ENCODE measurements at regions not wholly inside any gene's neighbourhood (a gene's known extent, or its start where the extent isn't known, plus 50 kb on each side); places are given as distances from the start of the nearest gene placed in this dataset.

DNA sequence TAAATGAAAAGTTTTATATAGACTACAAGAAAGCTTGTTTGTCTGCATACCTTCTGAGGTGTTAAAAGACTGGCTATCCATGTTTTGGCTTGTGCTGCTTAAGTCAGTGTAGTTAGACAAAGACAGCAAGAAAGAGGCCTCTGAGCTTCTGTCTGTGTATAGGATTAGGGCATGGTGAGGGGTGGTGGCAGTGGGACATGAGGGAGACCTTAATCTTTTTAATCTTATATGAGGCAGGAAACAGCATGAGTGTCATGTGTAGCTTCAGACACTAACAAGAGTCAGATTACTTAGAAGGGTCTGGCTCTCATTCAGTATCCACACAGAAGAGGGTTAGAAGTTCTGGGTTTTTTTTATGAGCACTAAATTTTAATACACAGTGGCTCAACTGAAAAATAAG lies 213.3 kb downstream of the GABRG1 start:
- H3K9ac ChIP-seq (ENCODE audit: low read depth, low read length), result no peak overlapping the region
- H3K9me3 ChIP-seq (replicated peaks; ENCODE audit: low read length), result no peaks in the 10 kb centered on the region
- no peaks in the 10 kb centered on the region for H3K27me3 ChIP-seq (ENCODE audit: control insufficient read depth, insufficient read depth, low read length)
- no peaks in the 10 kb centered on the region for H3K36me3 ChIP-seq (ENCODE audit: insufficient read depth, low read length)
- no peak overlapping the region for H3K4me3 ChIP-seq (ENCODE audit: low read length)
- no peak overlapping the region for H3K4me2 ChIP-seq (ENCODE audit: low read length)
- H3K4me1 ChIP-seq (ENCODE audit: control insufficient read depth, insufficient read depth, low read length), result no peaks in the 10 kb centered on the region

- H3K4me3 ChIP-seq (ENCODE audit: low read length), result no peak overlapping the region
- H3K27me3 ChIP-seq (ENCODE audit: control insufficient read depth, insufficient read depth, low read length), result no peaks in the 10 kb centered on the region
- no peak overlapping the region for H3K9ac ChIP-seq (ENCODE audit: low read depth, low read length)
- H3K4me2 ChIP-seq (ENCODE audit: low read length), result no peak overlapping the region
- no peaks in the 10 kb centered on the region for H3K36me3 ChIP-seq (ENCODE audit: insufficient read depth, low read length)
- no peaks in the 10 kb centered on the region for H3K4me1 ChIP-seq (ENCODE audit: control insufficient read depth, insufficient read depth, low read length)
- peaks cover 7% of the 10 kb centered on the region for H3K9me3 ChIP-seq (replicated peaks; ENCODE audit: low read length)
Measured at GRCh38 chr4:45897946-45898585, 225.8 kb downstream of the GABRG1 start.

GRCh38 chr4:45883421-45883820 lies 240.4 kb downstream of the GABRG1 start:
- Histone ChIP-seq H3K27me3 (ENCODE audit: control insufficient read depth, insufficient read depth, low read length) (no peaks in the 10 kb centered on the region), H3K9ac (ENCODE audit: low read depth, low read length) (no peak overlapping the region), H3K4me2 (ENCODE audit: low read length) (no peak overlapping the region), H3K4me3 (ENCODE audit: low read length) (no peak overlapping the region), H3K36me3 (ENCODE audit: insufficient read depth, low read length) (no peaks in the 10 kb centered on the region), H3K4me1 (ENCODE audit: control insufficient read depth, insufficient read depth, low read length) (no peaks in the 10 kb centered on the region), H3K9me3 (replicated peaks; ENCODE audit: low read length) (no peaks in the 10 kb centered on the region)

DNA sequence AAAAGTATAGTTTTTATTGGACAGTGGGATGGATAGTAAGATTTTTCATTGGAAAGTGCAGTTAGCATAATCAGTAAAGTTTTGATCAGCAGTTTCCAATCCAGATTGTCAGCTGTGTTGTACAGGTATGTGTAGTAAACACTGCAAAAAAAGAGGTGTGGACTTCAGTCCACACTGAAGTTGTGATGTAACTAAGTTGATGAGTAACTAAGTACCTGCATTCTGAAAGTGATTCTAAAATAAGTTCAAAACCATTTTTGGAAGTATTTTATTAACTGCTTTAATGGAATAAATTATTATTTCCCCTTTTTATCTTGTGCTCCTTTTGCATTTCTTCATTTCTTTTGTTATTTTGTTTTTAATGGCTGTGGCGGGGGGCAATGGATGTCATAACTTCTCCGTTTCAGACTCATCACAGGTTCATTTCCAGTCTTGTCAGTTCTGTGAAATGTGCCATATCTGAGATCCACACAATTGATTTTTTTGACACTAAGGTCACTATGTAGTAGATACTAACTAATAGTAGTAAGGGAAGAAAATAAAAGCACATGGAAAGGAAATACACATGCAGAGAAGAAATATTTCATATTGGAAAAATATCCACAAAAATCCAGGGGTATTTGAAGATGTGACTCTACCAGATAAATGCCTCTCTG lies 247.5 kb downstream of the GABRG1 start:
- Histone ChIP-seq H3K36me3 (ENCODE audit: insufficient read depth, low read length) (no peaks in the 10 kb centered on the region), H3K27me3 (ENCODE audit: control insufficient read depth, insufficient read depth, low read length) (no peaks in the 10 kb centered on the region), H3K9ac (ENCODE audit: low read depth, low read length) (no peak overlapping the region), H3K4me3 (ENCODE audit: low read length) (no peak overlapping the region), H3K4me2 (ENCODE audit: low read length) (no peak overlapping the region), H3K4me1 (ENCODE audit: control insufficient read depth, insufficient read depth, low read length) (no peaks in the 10 kb centered on the region), H3K9me3 (replicated peaks; ENCODE audit: low read length) (no peaks in the 10 kb centered on the region)

- Histone ChIP-seq H3K36me3 (ENCODE audit: insufficient read depth, low read length) (no peaks in the 10 kb centered on the region), H3K9me3 (replicated peaks; ENCODE audit: low read length) (no peaks in the 10 kb centered on the region), H3K4me2 (ENCODE audit: low read length) (no peak overlapping the region), H3K27me3 (ENCODE audit: control insufficient read depth, insufficient read depth, low read length) (no peaks in the 10 kb centered on the region), H3K4me1 (ENCODE audit: control insufficient read depth, insufficient read depth, low read length) (no peaks in the 10 kb centered on the region), H3K4me3 (ENCODE audit: low read length) (no peak overlapping the region), H3K9ac (ENCODE audit: low read depth, low read length) (no peak overlapping the region)
Measured at GRCh38 chr4:45869184-45869583, 254.7 kb downstream of the GABRG1 start.

- Histone ChIP-seq H3K4me3 (ENCODE audit: low read length) (no peak overlapping the region), H3K9me3 (replicated peaks; ENCODE audit: low read length) (no peaks in the 10 kb centered on the region), H3K9ac (ENCODE audit: low read depth, low read length) (no peak overlapping the region)
Measured at GRCh38 chr4:45865781-45866180, 258.1 kb downstream of the GABRG1 start.

DNA sequence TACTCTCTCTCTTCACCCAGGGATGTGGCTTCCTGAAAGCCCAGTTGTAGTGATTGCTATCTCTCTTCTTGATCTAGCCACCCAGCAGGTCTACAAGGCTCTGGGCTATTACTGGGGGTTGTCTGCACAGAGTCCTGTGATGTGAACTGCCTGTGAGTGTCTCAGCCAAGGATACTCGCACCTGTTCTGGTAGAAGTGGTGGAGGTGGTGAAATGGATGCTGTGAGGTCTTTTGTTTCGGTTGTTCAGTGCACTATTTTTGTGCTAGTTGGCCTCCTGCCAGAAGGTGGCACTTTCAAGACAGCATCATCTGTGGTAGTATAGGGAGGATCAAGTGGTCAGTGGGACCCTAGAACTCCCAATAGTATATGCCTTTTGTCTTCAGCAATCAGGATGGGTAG lies 268.0 kb downstream of the GABRG1 start:
- no peak overlapping the region for H3K4me3 ChIP-seq (ENCODE audit: low read length)
- H3K9ac ChIP-seq (ENCODE audit: low read depth, low read length), result no peak overlapping the region
- H3K27me3 ChIP-seq (ENCODE audit: control insufficient read depth, insufficient read depth, low read length), result no peaks in the 10 kb centered on the region
- no peaks in the 10 kb centered on the region for H3K4me1 ChIP-seq (ENCODE audit: control insufficient read depth, insufficient read depth, low read length)
- no peaks in the 10 kb centered on the region for H3K9me3 ChIP-seq (replicated peaks; ENCODE audit: low read length)
- no peak overlapping the region for H3K4me2 ChIP-seq (ENCODE audit: low read length)
- no peaks in the 10 kb centered on the region for H3K36me3 ChIP-seq (ENCODE audit: insufficient read depth, low read length)

More at GRCh38 chr4:45865781-45866180, 258.1 kb downstream of the GABRG1 start:
- no peak overlapping the region for H3K4me2 ChIP-seq (ENCODE audit: low read length)
- no peaks in the 10 kb centered on the region for H3K4me1 ChIP-seq (ENCODE audit: control insufficient read depth, insufficient read depth, low read length)
- no peaks in the 10 kb centered on the region for H3K27me3 ChIP-seq (ENCODE audit: control insufficient read depth, insufficient read depth, low read length)
- no peaks in the 10 kb centered on the region for H3K36me3 ChIP-seq (ENCODE audit: insufficient read depth, low read length)

- H3K4me2 ChIP-seq (ENCODE audit: low read length), result no peak overlapping the region
- no peak overlapping the region for H3K9ac ChIP-seq (ENCODE audit: low read depth, low read length)
- H3K27me3 ChIP-seq (ENCODE audit: control insufficient read depth, insufficient read depth, low read length), result no peaks in the 10 kb centered on the region
- no peak overlapping the region for H3K4me3 ChIP-seq (ENCODE audit: low read length)
- no peaks in the 10 kb centered on the region for H3K4me1 ChIP-seq (ENCODE audit: control insufficient read depth, insufficient read depth, low read length)
- H3K36me3 ChIP-seq (ENCODE audit: insufficient read depth, low read length), result no peaks in the 10 kb centered on the region
- H3K9me3 ChIP-seq (replicated peaks; ENCODE audit: low read length), result peaks cover 3% of the 10 kb centered on the region
Measured at GRCh38 chr4:45846016-45846415, 277.8 kb downstream of the GABRG1 start.

DNA sequence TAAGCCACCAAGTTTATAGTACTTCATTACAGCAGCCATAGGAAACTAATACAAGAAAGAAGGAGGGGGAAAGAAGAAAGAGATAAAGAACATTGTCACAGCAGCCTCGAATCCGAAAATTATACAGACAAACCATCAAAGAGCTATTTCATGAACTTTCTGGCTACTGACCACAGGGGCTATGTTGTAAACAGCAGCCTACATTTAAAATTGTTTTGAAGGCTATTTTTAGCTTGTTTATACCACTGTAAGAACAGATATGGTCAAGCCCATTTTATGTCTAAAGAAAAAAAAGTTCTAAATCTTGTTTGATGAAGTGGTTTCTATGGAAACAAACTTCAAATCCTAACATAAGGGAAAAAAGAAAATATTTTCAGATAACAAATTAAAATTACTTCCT lies 282.1 kb downstream of the GABRG1 start:
- Histone ChIP-seq H3K4me1 (ENCODE audit: control insufficient read depth, insufficient read depth, low read length) (no peaks in the 10 kb centered on the region), H3K9ac (ENCODE audit: low read depth, low read length) (no peak overlapping the region), H3K4me3 (ENCODE audit: low read length) (no peak overlapping the region), H3K4me2 (ENCODE audit: low read length) (no peak overlapping the region), H3K27me3 (ENCODE audit: control insufficient read depth, insufficient read depth, low read length) (no peaks in the 10 kb centered on the region), H3K9me3 (replicated peaks; ENCODE audit: low read length) (no peaks in the 10 kb centered on the region), H3K36me3 (ENCODE audit: insufficient read depth, low read length) (no peaks in the 10 kb centered on the region)

GRCh38 chr4:45831692-45832091 lies 292.2 kb downstream of the GABRG1 start:
- Histone ChIP-seq H3K4me3 (ENCODE audit: low read length) (no peak overlapping the region), H3K9me3 (replicated peaks; ENCODE audit: low read length) (no peaks in the 10 kb centered on the region), H3K9ac (ENCODE audit: low read depth, low read length) (no peak overlapping the region), H3K4me2 (ENCODE audit: low read length) (no peak overlapping the region), H3K27me3 (ENCODE audit: control insufficient read depth, insufficient read depth, low read length) (no peaks in the 10 kb centered on the region), H3K4me1 (ENCODE audit: control insufficient read depth, insufficient read depth, low read length) (no peaks in the 10 kb centered on the region), H3K36me3 (ENCODE audit: insufficient read depth, low read length) (no peaks in the 10 kb centered on the region)

DNA sequence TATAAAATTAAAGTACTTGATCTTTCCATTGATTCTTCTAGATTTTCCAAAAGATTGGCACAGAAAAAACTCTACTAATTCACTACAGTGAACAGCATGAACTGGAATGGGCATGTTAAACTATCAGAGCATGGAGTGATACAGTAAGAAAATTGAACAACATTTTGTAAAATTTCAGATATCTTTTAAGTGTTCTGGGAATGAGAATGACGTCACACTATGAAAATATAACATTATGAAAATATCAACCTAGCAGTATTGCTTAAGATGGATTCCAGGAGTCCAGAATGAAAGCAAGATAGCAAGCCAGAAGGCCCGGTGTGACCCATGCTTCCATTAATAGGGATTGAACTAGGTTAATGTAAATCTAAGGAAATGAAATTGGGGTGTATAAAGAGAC lies 319.9 kb downstream of the GABRG1 start:
- no peaks in the 10 kb centered on the region for H3K27me3 ChIP-seq (ENCODE audit: control insufficient read depth, insufficient read depth, low read length)
- no peak overlapping the region for H3K4me3 ChIP-seq (ENCODE audit: low read length)

GRCh38 chr4:45795135-45795534 lies 328.7 kb downstream of the GABRG1 start:
- Histone ChIP-seq H3K4me3 (ENCODE audit: low read length) (no peak overlapping the region), H3K27me3 (ENCODE audit: control insufficient read depth, insufficient read depth, low read length) (no peaks in the 10 kb centered on the region), H3K4me1 (ENCODE audit: control insufficient read depth, insufficient read depth, low read length) (no peaks in the 10 kb centered on the region), H3K4me2 (ENCODE audit: low read length) (no peak overlapping the region), H3K9ac (ENCODE audit: low read depth, low read length) (no peak overlapping the region), H3K36me3 (ENCODE audit: insufficient read depth, low read length) (no peaks in the 10 kb centered on the region), H3K9me3 (replicated peaks; ENCODE audit: low read length) (peaks cover 12% of the 10 kb centered on the region)

More for the DNA sequence above, 319.9 kb downstream of the GABRG1 start:
- Histone ChIP-seq H3K4me2 (ENCODE audit: low read length) (no peak overlapping the region), H3K9ac (ENCODE audit: low read depth, low read length) (no peak overlapping the region), H3K4me1 (ENCODE audit: control insufficient read depth, insufficient read depth, low read length) (no peaks in the 10 kb centered on the region), H3K36me3 (ENCODE audit: insufficient read depth, low read length) (no peaks in the 10 kb centered on the region), H3K9me3 (replicated peaks; ENCODE audit: low read length) (no peaks in the 10 kb centered on the region)

Data from skeletal muscle satellite cell (primary cell).